ENCODE measurements at regions not wholly inside any gene's neighbourhood (a gene's known extent, or its start where the extent isn't known, plus 50 kb on each side); places are given as distances from the start of the nearest gene placed in this dataset.

GRCh38 chr6:166772518-166772917, 145.5 kb upstream of the RPS6KA2 start:
- H3K36me3 ChIP-seq, result no peaks in the 10 kb centered on the region
- 65 to 73% (median 72%) methylated on average over 8 of the region's 8 CpGs for WGBS, 3 donors
- intact Hi-C loops (cut with DNase I), result loop anchor here in 2 of 4 donors (10.0 kb wide), 2 partner anchors 212 to 372 kb away; no protein-coding TSS in a partner anchor
- H3K27me3 ChIP-seq, result no peaks in the 10 kb centered on the region
- H3K4me3 ChIP-seq, result no peak overlapping the region
- DNase-seq, result no peak
- H3K4me1 ChIP-seq (ENCODE audit: insufficient read depth), result no peaks in the 10 kb centered on the region
- TF ChIP-seq, protein P1, sequence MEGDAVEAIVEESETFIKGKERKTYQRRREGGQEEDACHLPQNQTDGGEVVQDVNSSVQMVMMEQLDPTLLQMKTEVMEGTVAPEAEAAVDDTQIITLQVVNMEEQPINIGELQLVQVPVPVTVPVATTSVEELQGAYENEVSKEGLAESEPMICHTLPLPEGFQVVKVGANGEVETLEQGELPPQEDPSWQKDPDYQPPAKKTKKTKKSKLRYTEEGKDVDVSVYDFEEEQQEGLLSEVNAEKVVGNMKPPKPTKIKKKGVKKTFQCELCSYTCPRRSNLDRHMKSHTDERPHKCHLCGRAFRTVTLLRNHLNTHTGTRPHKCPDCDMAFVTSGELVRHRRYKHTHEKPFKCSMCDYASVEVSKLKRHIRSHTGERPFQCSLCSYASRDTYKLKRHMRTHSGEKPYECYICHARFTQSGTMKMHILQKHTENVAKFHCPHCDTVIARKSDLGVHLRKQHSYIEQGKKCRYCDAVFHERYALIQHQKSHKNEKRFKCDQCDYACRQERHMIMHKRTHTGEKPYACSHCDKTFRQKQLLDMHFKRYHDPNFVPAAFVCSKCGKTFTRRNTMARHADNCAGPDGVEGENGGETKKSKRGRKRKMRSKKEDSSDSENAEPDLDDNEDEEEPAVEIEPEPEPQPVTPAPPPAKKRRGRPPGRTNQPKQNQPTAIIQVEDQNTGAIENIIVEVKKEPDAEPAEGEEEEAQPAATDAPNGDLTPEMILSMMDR (IDR thresholded peaks at IDR 0.05), result no peak
- TF ChIP-seq POLR2A (IDR thresholded peaks at IDR 0.05), result no peak
- no peak for TF ChIP-seq EP300 (IDR thresholded peaks at IDR 0.05)
- no peak overlapping the region for H3K27ac ChIP-seq
- H3K9me3 ChIP-seq, result no peaks in the 10 kb centered on the region

DNA sequence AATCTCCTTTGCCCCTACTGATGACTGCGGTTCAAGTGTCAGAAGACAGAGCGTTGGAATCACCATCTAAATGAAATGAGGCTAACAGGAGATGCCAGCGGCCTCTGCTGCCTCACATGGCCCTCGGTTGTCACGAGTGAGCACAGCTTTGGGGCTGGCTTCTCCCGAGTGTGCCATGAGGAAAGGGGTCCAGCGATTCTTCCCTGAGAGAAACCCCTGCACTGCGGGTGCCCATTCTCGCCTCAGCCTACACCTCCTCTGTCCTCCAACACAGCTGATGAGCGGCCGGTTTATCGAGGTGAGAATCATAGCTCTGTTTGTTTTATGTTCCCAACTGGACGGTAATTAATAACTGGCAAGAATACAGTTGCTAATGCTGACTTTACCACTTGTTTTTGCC, 144.7 kb upstream of the RPS6KA2 start:
- intact Hi-C loops (cut with DNase I), result loop anchor here in 2 of 4 donors (10.0 kb wide), 2 partner anchors 213 to 373 kb away; no protein-coding TSS in a partner anchor
- DNase-seq, result no peak
- no peak overlapping the region for H3K27ac ChIP-seq
- no peak overlapping the region for H3K4me3 ChIP-seq
- WGBS, 3 donors, result 90 to 94% (median 91%) methylated on average over 13 of the region's 13 CpGs
- no peaks in the 10 kb centered on the region for H3K36me3 ChIP-seq
- H3K27me3 ChIP-seq, result no peaks in the 10 kb centered on the region
- no peak for TF ChIP-seq EP300 (IDR thresholded peaks at IDR 0.05)
- TF ChIP-seq, protein P1 (IDR thresholded peaks at IDR 0.05), result no peak
- TF ChIP-seq POLR2A (IDR thresholded peaks at IDR 0.05), result no peak
- no peaks in the 10 kb centered on the region for H3K4me1 ChIP-seq (ENCODE audit: insufficient read depth)
- no peaks in the 10 kb centered on the region for H3K9me3 ChIP-seq

GRCh38 chr6:166770216-166771116, 143.4 kb upstream of the RPS6KA2 start:
- WGBS, 3 donors, result 79 to 85% (median 83%) methylated on average over 19 of the region's 19 CpGs
- intact Hi-C loops (cut with DNase I), result loop anchor here in 2 of 4 donors (10.0 kb wide), 2 partner anchors 214 to 374 kb away; no protein-coding TSS in a partner anchor

GRCh38 chr6:166769648-166770047, 142.6 kb upstream of the RPS6KA2 start:
- H3K36me3 ChIP-seq, result no peaks in the 10 kb centered on the region
- H3K27ac ChIP-seq, result no peak overlapping the region
- no peak for TF ChIP-seq EP300 (IDR thresholded peaks at IDR 0.05)
- TF ChIP-seq POLR2A (IDR thresholded peaks at IDR 0.05), result no peak
- no peaks in the 10 kb centered on the region for H3K9me3 ChIP-seq
- H3K4me3 ChIP-seq, result no peak overlapping the region
- intact Hi-C loops (cut with DNase I), result loop anchor here in 2 of 4 donors (10.0 kb wide), 2 partner anchors 215 to 375 kb away; no protein-coding TSS in a partner anchor
- 88 to 94% (median 91%) methylated on average over 7 of the region's 7 CpGs for WGBS, 3 donors
- no peak for DNase-seq
- H3K4me1 ChIP-seq (ENCODE audit: insufficient read depth), result no peaks in the 10 kb centered on the region
- H3K27me3 ChIP-seq, result no peaks in the 10 kb centered on the region

More at GRCh38 chr6:166770216-166771116, 143.4 kb upstream of the RPS6KA2 start:
- DNase-seq, result no peak
- Histone ChIP-seq H3K36me3 (no peaks in the 10 kb centered on the region), H3K27ac (no peak overlapping the region), H3K4me1 (ENCODE audit: insufficient read depth) (no peaks in the 10 kb centered on the region), H3K9me3 (no peaks in the 10 kb centered on the region), H3K27me3 (no peaks in the 10 kb centered on the region), H3K4me3 (no peak overlapping the region)
- TF ChIP-seq, protein P1 (IDR thresholded peaks at IDR 0.05), result no peak
- TF ChIP-seq POLR2A (IDR thresholded peaks at IDR 0.05) (no peak), EP300 (IDR thresholded peaks at IDR 0.05) (no peak)

GRCh38 chr6:166768761-166769160, 141.7 kb upstream of the RPS6KA2 start:
- H3K36me3 ChIP-seq, result no peaks in the 10 kb centered on the region
- H3K27me3 ChIP-seq, result no peaks in the 10 kb centered on the region
- DNase-seq, result no peak
- 65 to 74% (median 67%) methylated on average over 8 of the region's 8 CpGs for WGBS, 3 donors
- TF ChIP-seq POLR2A (IDR thresholded peaks at IDR 0.05) (no peak), EP300 (IDR thresholded peaks at IDR 0.05) (no peak)
- TF ChIP-seq, protein P1 (IDR thresholded peaks at IDR 0.05), result no peak
- H3K4me1 ChIP-seq (ENCODE audit: insufficient read depth), result no peaks in the 10 kb centered on the region
- intact Hi-C loops (cut with DNase I), result no loop called here
- no peak overlapping the region for H3K27ac ChIP-seq
- H3K4me3 ChIP-seq, result no peak overlapping the region
- no peaks in the 10 kb centered on the region for H3K9me3 ChIP-seq
